ENCODE measurements at regions not wholly inside any gene's neighbourhood (a gene's known extent, or its start where the extent isn't known, plus 50 kb on each side); places are given as distances from the start of the nearest gene placed in this dataset.

DNA sequence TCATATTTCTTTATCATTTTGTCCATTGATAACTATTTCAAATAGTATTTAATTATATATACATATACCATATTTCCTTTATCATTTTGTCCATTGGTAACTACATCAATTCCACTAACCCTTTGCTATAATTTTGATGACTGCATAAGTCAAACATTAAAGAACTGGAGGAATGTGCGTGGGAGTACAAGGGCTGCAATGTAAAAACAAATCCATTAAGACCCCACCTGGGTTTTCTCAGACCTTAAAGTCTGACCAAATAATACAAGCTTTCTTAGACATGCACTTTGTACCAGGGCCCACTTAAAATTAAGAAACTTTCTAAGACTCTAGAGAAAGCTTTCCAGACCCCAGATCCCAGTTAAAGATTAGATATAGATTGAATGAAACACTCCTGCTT, 1622.4 kb upstream of the PCDH10 start:
- TF ChIP-seq, protein P1, sequence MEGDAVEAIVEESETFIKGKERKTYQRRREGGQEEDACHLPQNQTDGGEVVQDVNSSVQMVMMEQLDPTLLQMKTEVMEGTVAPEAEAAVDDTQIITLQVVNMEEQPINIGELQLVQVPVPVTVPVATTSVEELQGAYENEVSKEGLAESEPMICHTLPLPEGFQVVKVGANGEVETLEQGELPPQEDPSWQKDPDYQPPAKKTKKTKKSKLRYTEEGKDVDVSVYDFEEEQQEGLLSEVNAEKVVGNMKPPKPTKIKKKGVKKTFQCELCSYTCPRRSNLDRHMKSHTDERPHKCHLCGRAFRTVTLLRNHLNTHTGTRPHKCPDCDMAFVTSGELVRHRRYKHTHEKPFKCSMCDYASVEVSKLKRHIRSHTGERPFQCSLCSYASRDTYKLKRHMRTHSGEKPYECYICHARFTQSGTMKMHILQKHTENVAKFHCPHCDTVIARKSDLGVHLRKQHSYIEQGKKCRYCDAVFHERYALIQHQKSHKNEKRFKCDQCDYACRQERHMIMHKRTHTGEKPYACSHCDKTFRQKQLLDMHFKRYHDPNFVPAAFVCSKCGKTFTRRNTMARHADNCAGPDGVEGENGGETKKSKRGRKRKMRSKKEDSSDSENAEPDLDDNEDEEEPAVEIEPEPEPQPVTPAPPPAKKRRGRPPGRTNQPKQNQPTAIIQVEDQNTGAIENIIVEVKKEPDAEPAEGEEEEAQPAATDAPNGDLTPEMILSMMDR (IDR thresholded peaks at IDR 0.05; ENCODE audit: low read depth, low read length) = no peak
- no peak for TF ChIP-seq EZH2phosphoT487 (IDR thresholded peaks at IDR 0.05; ENCODE audit: low read depth)

All from OCI-LY3 (cell line).